HuH-7 (cell line): ENCODE measurements at regions not wholly inside any gene's neighbourhood (a gene's known extent, or its start where the extent isn't known, plus 50 kb on each side); places are given as distances from the start of the nearest gene placed in this dataset.

Experiments
- DNase-seq: peaks from one replicate; pipeline ENCODE4 v3.0.0; 2011; ENCODE audit warnings: low spot score

DNA sequence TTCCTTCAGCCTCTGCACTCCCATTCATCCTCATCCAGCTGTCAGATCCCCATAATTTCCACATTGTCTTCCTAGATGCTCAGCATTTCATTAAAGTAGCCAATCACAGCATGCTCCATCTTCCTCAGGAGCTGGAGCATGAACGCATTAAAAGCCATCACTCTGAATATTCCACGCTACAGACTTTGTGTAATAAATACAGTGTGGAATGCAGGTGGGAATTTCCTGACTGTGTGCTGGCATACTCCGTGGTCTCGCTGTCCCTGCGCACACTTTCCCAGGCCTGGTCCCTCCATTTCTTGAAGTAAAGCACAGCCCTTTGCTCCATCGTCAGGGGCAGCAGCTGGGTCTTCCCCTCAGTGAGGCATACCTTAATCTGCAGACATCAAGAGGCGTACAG, 123.7 kb upstream of the NCK2 start:
- DNase-seq: no peak

GRCh38 chr2:105618351-105618659, 126.4 kb upstream of the NCK2 start:
- no peak for DNase-seq

DNA sequence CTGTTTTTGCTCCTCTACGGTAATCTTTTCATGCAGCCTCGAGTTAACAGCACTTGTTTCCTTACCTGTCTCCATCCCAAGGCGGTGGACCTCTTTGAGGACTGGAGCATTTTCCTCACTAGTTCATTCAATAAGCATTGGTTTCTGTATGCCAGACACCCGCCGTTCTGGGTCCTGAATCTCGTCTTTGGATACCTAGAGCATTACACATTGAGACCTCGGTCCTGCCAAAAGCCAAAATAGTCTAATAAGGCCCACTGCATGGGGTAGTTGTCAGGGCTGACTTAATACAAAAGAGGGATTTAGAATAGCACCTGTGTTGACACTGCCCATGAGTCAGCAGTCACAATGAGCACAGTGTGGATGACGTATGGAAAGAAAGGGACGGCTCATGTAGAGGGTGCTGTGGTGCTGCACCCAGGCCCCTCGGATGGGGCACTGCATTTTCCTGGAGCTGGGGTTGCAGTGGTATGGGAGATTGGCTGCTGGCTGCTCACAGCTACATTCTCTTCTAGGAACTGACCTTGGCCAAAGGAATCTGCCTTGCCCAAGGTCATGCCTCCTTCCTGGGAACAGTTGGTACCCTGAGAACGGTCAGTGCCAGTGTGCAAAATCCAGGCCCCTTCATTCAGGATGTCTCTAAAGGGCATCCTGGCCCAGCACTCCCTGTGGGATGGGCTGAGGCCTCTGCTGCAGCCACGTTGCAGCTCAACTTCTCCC, 126.9 kb upstream of the NCK2 start:
- DNase-seq: peak; percentile 20

- no peak for DNase-seq
These were observed 129.4 kb upstream of the NCK2 start for GRCh38 chr2:105615305-105615704.

GRCh38 chr2:105611811-105612424, 132.8 kb upstream of the NCK2 start:
- DNase-seq: no peak

GRCh38 chr2:105611333-105611637, 133.4 kb upstream of the NCK2 start:
- no peak for DNase-seq

GRCh38 chr2:105610576-105611332, 134.0 kb upstream of the NCK2 start:
- no peak for DNase-seq

DNA sequence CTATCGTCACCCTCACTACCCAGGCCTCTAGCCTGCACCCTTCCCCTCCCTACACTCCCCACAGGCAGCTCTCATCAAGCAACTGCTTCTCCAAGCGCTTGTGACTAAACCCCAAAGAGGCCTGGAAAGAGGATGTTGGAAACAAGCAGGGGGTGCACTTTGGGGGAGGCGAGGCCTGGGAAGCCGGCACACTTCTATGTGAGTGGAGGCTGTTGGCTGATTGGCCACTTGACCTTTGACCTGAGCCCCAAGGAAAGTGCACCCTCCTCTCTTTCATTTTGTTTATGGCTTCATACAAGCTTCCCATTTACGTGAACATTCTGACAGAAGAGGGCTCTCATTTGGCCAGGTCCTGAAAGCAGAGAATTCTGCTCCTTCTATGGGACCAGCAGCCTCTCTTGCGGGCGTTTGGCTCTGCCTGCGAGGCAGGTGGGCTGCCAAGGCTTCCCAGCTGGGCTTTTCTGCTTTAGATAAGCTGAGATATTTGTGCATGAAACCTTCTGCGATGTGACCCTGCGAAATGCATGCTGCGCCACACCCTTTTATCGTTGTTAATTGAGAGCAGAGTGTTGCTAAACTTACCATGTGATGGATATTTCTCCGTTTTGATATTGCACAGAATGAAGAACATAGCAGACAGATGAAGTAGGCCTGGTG, 134.8 kb upstream of the NCK2 start:
- DNase-seq: no peak

GRCh38 chr2:105607920-105608504, 136.7 kb upstream of the NCK2 start:
- DNase-seq: no peak

DNA sequence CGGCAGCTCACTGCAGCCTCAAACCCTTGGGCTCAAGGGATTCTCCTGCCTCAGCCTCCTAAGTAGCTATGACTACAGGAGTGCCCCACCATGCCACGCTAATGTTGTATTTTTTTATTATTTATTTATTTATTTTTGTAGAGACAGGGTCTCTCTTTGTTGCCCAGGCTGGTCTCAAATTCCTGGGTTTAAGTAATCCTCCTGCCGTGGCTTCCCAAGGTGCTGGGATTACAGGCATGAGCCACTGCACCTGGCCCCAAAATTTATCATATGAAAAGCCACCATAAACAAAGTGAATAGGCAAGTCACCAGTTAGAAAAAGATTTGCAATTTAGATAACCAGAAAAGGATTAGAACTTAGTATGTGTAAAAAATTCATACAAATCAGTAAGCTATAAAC, 138.6 kb upstream of the NCK2 start:
- DNase-seq: no peak

GRCh38 chr2:105604938-105605337, 139.8 kb upstream of the NCK2 start:
- no peak for DNase-seq

- no peak for DNase-seq
These were observed 143.5 kb upstream of the NCK2 start for GRCh38 chr2:105600949-105601794.

GRCh38 chr2:105600602-105600948, 144.1 kb upstream of the NCK2 start:
- DNase-seq: no peak

- DNase-seq: no peak
These were observed 144.7 kb upstream of the NCK2 start for GRCh38 chr2:105600037-105600442.

DNA sequence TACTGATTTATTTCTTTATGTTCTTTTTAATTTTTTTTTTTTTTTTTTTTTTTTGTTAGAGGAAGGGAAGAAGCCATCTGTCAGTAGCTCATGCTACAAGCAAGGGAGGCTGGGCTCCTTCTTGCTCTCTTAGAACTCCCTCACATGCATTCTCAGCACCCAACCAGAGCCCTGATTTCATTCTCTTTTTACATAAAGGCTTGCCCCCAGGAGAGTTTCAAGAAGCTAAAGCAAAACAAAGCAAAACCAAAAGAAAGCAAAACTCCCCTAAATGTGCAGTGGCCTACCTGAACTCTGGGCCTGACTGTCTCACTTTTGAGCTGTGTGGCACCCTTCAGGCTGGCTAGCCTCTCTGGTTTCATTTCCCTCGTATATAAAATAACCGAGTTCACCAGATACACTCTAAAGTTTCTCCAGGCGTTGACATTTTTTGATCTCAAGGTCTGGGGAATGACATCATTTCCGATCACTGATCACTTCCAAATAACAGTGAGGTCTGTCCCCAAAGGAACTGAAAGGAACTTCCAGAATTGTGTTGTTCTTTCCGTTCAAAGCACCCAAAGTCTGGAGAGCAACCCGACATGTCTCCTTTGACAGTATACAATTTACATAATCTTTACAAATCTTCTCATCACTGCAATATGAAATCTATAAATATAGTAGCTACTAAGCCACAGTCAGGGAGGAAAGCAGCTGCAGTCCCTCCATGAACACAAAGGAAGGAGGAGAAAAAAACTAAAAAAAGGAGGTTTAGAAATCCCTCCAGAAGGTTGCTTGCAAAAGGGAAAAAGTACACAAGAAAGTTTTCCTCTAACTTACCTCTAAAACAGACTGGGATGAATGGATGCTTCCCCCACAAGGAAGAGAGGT, 145.6 kb upstream of the NCK2 start:
- DNase-seq: no peak

DNA sequence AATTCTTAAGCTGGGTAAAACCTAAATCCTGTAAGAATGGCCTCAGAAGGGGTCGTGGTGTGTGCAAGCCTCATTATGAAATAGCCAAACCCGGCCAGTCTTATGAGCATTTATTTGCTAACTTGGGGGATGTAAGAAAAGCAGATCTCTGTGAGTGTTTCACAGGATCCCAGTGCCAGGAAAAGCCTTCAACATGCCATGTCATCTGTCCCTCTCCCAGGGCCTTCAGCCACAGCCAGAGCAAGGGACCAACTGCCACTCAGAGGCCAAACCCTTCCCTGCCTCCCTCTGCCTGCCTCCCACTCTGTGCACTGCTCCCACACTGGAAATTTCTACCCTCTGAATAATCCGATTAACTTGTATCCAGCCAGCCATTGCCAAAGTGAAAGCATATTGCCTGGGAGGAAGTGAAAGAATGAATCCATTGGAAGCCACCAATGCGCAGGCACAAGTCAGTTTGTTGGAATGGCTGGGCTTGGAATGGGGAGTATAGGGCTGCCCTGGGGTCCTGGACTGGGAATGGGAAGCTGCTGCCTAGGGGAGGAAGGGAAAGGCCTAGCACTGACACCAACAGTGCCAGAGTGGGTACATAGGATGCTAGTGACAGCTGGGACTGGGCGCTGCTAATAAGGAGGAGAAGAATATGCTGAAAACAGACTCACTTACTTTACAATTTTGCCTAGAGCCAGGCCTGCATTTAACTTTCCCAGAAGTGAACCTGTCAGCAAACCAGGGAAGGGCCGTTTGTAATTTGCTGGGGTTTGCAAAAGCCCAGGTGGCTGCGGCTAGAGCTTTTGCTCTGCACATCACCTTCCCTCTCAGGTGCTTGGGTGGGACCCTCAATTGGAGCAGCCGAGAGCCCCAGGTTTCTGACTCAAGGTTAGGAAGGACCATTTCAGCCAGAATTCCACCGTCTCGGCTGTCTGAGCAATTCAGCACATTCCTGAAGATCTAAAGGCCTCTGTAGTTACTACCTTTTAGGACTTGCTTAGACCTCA, 146.6 kb upstream of the NCK2 start:
- no peak for DNase-seq

GRCh38 chr2:105597011-105597805, 147.5 kb upstream of the NCK2 start:
- no peak for DNase-seq

DNA sequence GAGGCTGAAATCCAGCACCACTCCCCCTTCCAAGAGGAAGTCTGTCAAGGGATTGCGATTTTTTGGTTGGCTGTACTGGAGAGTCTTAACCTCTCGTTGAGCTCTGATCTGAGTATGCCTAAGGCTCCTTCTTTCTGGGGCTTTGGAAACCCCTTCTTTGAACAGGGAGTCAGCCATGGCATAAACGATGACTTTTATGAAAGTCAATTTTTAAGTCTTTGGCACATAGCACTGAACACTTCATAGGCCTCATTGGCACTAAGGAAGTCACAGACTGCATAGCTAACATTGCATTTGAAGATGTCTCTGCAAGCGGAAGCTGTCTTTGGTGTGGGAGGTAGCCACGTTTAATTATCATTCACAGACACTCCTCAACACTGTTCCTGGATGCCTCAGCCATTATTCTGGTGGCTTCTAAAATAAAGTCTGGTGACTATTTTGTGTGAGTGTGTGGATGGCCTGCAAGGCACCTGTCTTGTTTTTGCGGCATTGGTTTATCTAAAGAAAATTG, 148.2 kb upstream of the NCK2 start:
- no peak for DNase-seq

- DNase-seq: no peak
These were observed 149.2 kb upstream of the NCK2 start for GRCh38 chr2:105595536-105595935.
